Nephron (organoid): ENCODE measurements at regions not wholly inside any gene's neighbourhood (a gene's known extent, or its start where the extent isn't known, plus 50 kb on each side); places are given as distances from the start of the nearest gene placed in this dataset.

Experiments
- H3K27ac Mint-ChIP-seq, 3 experiments: 2 replicates each; pipeline ENCODE4 v1.8.0; 2020; ENCODE audit warnings: mixed read lengths in 3 of 3, mild to moderate bottlenecking in 2 of 3, moderate library complexity in 1 of 3
- H3K27me3 Mint-ChIP-seq: 2 replicates; pipeline ENCODE4 v1.8.0; 2021; ENCODE audit warnings: low read depth, mild to moderate bottlenecking, moderate library complexity, mixed read lengths
- H3K36me3 Mint-ChIP-seq: 2 replicates; pipeline ENCODE4 v1.8.0; 2020; ENCODE audit warnings: low read depth, mixed read lengths
- H3K4me1 Mint-ChIP-seq: 2 replicates; pipeline ENCODE4 v1.8.0; 2020; ENCODE audit warnings: mixed read lengths
- H3K4me3 Mint-ChIP-seq, 3 experiments: 2 replicates each; pipeline ENCODE4 v1.8.0; 2020; ENCODE audit warnings: mild to moderate bottlenecking in 3 of 3, mixed read lengths in 3 of 3, moderate library complexity in 2 of 3
- H3K9me3 Mint-ChIP-seq: 2 replicates; pipeline ENCODE4 v1.8.0; 2020; ENCODE audit warnings: mixed read lengths
- TF ChIP-seq, protein P1 (sequence below), 3 experiments: fragments of 200-600 bp; sonication (generic); IDR thresholded peaks; one replicate each; pipeline ENCODE4 v1.5.0; 2021; ENCODE audit warnings: antibody characterized with exemption in 3 of 3; ENCODE audit not compliant: unreplicated experiment in 3 of 3

DNA sequence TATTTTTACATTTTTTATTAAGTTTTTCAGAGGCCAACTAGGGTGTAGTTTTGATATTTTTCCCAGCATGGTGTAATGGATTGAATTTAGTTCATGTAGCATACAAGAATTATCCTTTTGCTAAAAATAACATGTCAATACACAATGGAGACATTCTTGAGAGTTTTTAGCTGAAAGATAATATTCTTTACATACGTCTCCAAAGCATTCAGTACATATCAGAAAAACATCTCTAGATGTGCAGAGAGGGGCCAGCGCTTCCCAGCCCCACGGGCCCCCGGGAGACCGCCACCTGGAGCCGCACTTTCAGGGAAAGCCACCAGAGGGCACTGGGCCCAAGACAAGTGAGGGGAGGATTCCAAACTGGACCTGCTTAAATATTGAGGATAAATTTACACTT lies 499.4 kb downstream of the GALR1 start:
- no peaks in the 10 kb centered on the region for H3K4me1 Mint-ChIP-seq
- H3K27me3 Mint-ChIP-seq = no peaks in the 10 kb centered on the region
- no peaks in the 10 kb centered on the region for H3K36me3 Mint-ChIP-seq
- no peak overlapping the region for H3K27ac Mint-ChIP-seq
- TF ChIP-seq, protein P1, sequence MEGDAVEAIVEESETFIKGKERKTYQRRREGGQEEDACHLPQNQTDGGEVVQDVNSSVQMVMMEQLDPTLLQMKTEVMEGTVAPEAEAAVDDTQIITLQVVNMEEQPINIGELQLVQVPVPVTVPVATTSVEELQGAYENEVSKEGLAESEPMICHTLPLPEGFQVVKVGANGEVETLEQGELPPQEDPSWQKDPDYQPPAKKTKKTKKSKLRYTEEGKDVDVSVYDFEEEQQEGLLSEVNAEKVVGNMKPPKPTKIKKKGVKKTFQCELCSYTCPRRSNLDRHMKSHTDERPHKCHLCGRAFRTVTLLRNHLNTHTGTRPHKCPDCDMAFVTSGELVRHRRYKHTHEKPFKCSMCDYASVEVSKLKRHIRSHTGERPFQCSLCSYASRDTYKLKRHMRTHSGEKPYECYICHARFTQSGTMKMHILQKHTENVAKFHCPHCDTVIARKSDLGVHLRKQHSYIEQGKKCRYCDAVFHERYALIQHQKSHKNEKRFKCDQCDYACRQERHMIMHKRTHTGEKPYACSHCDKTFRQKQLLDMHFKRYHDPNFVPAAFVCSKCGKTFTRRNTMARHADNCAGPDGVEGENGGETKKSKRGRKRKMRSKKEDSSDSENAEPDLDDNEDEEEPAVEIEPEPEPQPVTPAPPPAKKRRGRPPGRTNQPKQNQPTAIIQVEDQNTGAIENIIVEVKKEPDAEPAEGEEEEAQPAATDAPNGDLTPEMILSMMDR (IDR thresholded peaks at IDR 0.05; ENCODE audit: unreplicated experiment in 3 of 3) = peak; percentile 54 to 72 (median 71)
- no peak overlapping the region for H3K4me3 Mint-ChIP-seq
- no peaks in the 10 kb centered on the region for H3K9me3 Mint-ChIP-seq

DNA sequence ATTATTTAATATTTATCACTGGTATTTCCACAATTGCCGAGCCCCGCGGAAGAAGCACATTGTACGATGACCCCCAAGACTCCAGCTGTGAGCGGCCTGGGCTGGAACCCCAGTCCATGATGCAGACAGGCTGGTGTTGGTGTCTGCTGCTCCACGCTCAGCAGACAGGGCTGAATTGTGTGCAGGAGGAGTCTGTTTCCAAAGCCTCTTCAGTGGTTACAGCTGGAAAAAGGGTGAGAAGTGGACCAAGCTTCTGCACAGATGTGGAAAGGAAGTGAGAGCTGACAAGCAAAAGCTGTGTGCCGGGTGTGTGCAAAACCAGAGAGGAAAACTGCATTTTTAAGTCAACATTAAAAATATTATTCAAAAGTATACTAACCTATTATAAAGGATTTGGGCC lies 500.4 kb downstream of the GALR1 start:
- no peak overlapping the region for H3K4me3 Mint-ChIP-seq
- no peaks in the 10 kb centered on the region for H3K36me3 Mint-ChIP-seq
- H3K9me3 Mint-ChIP-seq = no peaks in the 10 kb centered on the region
- no peaks in the 10 kb centered on the region for H3K4me1 Mint-ChIP-seq
- peaks cover 5% of the 10 kb centered on the region for H3K27me3 Mint-ChIP-seq
- no peak overlapping the region for H3K27ac Mint-ChIP-seq
- TF ChIP-seq, protein P1 (IDR thresholded peaks at IDR 0.05; ENCODE audit: unreplicated experiment in 3 of 3) = no peak

DNA sequence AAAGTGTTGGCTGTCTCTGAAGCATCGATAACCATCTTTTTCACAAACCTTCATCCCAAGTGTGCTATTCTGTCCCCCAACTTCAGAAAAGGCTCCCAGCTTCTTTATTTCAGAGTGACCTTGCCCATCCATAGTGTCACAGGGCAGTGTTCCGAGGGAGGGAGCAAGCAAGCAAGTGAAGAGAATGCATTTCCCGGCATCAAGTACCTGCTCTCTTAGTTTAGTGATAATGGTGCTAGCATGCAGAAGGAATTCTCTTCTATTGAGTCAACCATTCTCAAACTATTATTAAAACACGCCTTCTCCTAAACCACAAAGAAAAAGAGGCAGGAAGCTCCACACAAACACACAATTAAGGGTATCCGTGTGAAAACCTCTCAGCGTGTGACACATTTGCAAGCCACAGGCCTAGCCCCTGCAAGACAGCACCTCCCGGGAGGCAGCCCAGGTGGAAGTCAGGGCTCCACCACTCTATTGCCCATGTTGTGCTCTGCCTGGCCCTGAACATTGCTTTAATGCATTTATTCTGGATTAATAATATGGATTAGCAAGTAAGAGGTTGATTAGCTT lies 504.9 kb downstream of the GALR1 start:
- H3K9me3 Mint-ChIP-seq = no peaks in the 10 kb centered on the region
- TF ChIP-seq, protein P1 (IDR thresholded peaks at IDR 0.05; ENCODE audit: unreplicated experiment in 3 of 3) = no peak
- peaks cover 22% of the 10 kb centered on the region for H3K27me3 Mint-ChIP-seq
- no peak overlapping the region for H3K4me3 Mint-ChIP-seq
- H3K36me3 Mint-ChIP-seq = no peaks in the 10 kb centered on the region
- H3K4me1 Mint-ChIP-seq = no peaks in the 10 kb centered on the region
- H3K27ac Mint-ChIP-seq = no peak overlapping the region

- H3K27ac Mint-ChIP-seq = no peak overlapping the region
- H3K4me3 Mint-ChIP-seq = no peak overlapping the region
- no peaks in the 10 kb centered on the region for H3K4me1 Mint-ChIP-seq
- H3K36me3 Mint-ChIP-seq = no peaks in the 10 kb centered on the region
- peaks cover 25% of the 10 kb centered on the region for H3K27me3 Mint-ChIP-seq
- TF ChIP-seq, protein P1 (IDR thresholded peaks at IDR 0.05; ENCODE audit: unreplicated experiment in 3 of 3) = no peak
- no peaks in the 10 kb centered on the region for H3K9me3 Mint-ChIP-seq
Measured at GRCh38 chr18:77755187-77755586, 505.5 kb downstream of the GALR1 start.

DNA sequence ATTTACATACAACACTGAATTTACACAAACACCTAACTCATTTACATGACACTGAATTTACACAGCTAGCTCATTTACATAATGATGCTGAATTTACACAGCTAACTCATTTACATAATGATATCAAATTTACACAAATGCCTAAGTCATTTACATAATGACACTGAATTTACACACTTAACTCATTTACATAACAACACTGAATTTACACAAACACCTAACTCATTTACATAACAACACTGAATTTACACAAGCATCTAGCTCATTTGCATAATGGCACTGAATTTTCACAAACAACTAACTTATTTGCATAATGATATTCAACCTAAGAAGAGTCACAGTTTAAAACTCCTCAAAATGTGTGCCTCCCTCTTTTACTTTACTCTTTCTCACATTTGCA lies 511.7 kb downstream of the GALR1 start:
- H3K4me3 Mint-ChIP-seq = no peak overlapping the region
- H3K4me1 Mint-ChIP-seq = peaks cover 5% of the 10 kb centered on the region
- no peaks in the 10 kb centered on the region for H3K36me3 Mint-ChIP-seq
- peaks cover 55% of the 10 kb centered on the region for H3K27me3 Mint-ChIP-seq
- no peak overlapping the region for H3K27ac Mint-ChIP-seq
- TF ChIP-seq, protein P1 (IDR thresholded peaks at IDR 0.05; ENCODE audit: unreplicated experiment in 3 of 3) = no peak
- H3K9me3 Mint-ChIP-seq = no peaks in the 10 kb centered on the region

GRCh38 chr18:77762014-77762413 lies 512.4 kb downstream of the GALR1 start:
- H3K9me3 Mint-ChIP-seq = no peaks in the 10 kb centered on the region
- H3K36me3 Mint-ChIP-seq = no peaks in the 10 kb centered on the region
- H3K4me3 Mint-ChIP-seq = no peak overlapping the region
- H3K4me1 Mint-ChIP-seq = peaks cover 5% of the 10 kb centered on the region
- H3K27ac Mint-ChIP-seq = no peak overlapping the region
- TF ChIP-seq, protein P1 (IDR thresholded peaks at IDR 0.05; ENCODE audit: unreplicated experiment in 3 of 3) = no peak
- H3K27me3 Mint-ChIP-seq = peaks cover 54% of the 10 kb centered on the region
